NCI-H146 treated with DMSO at 0.1 percent for 48 hours (cell line): ENCODE measurements at regions not wholly inside any gene's neighbourhood (a gene's known extent, or its start where the extent isn't known, plus 50 kb on each side); places are given as distances from the start of the nearest gene placed in this dataset.

Source experiments
- DNase-seq: peaks from one replicate; lab custom pipeline; 2025; ENCODE audit not compliant: unreplicated experiment; lab: John Stamatoyannopoulos, UW

DNA sequence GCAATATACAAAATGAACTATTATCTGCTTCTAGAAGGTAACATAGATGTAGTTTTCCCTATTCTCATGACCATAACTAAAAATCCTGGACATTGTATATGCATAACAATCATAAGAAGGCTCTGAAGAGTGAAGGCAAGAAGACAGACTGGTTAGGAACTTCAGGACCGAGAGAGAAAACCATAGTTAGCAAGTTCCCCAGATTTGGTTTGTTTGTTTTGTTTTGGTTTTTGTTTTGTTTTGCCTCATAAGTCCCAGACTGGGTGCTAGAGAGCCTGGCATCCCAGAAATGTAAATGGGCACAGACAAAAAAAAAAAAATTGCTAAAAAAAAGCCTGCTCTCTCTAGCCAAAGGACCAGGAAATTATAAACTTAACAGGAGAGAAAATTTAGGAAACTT lies 192.2 kb upstream of the FBXO11 start:
- no peak for DNase-seq

DNA sequence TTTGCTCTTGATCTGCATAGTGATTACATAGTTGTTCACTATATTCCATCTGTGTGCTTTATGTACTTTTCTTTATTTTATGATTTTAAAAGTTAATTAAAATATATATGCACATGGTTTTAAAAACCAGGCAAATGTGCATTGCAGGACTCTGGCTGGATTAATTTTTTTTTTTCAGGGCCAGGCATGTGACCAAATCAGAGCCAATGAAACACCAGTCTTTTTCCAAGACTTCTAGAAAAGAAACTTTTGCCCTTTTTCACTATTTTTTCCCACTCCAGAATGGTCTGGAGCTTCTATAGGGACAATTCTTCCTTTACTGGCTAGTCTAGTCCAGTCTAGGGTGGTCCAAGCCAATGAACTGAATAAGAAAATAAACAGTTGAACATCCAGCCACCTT lies 198.1 kb upstream of the FBXO11 start:
- no peak for DNase-seq

DNA sequence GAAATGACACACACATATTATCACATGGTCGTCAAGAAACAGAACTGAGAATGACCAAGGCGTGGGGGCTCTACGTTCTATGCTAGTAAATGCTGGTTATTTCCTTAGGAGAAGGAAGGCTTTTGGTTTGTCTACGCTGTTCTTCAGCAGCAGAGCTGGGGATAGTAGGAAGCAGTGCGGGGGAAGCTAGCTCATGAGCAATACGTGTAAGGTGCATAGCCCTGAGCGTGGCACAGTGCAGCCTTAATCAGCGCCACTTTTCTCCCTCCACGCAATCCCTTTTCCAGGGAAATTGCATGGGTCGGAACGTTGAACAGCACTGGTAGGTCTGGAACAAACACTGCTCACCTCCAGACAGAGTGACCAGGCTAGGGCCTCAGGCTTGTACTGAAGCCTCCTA lies 199.6 kb upstream of the FBXO11 start:
- no peak for DNase-seq

DNA sequence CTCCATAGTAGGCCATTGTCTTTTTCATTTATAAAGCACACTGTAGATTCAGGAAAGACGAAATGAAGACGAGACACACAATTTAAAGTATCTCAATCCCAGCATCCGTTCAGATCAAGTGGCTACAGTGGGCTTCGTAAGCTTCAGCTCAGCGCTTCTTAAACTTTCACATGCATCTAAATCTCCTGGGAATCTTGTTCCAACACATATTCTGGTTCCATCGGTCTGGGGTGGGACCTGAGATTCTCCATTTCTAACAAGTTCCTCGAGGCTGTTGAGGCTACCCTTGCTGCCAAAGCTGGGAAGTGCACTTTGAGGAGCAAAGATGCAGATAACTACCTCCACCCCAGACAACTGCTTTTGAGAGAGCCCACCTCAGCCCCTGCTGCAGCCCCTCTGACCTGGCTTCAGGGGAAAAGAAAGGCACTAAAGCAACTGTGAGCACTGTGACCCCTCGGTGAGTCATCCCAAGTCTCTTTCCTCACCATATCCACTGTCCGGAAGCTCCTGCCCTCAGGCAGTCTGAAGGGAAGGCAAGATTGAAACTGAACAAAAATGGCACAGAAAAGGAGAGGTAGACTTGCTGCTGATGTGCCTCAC lies 201.1 kb upstream of the FBXO11 start:
- no peak for DNase-seq

DNA sequence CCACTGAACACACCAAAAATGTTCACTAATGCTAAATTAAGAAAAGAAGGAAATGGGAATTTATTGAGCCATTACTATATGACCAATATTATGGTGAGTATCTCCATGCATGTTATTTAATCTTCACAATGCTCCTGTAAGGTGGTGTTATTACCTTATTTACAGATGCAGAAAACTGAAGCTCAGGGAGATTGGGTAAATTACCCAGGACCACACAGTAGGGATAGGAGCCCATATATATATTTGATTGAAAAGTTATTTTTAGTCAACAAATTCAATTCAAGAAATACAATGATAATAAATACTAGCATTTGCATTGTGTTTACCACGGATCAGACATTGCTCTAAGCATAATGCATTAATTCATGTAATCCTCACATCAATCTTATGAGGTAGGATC lies 202.2 kb upstream of the FBXO11 start:
- no peak for DNase-seq

DNA sequence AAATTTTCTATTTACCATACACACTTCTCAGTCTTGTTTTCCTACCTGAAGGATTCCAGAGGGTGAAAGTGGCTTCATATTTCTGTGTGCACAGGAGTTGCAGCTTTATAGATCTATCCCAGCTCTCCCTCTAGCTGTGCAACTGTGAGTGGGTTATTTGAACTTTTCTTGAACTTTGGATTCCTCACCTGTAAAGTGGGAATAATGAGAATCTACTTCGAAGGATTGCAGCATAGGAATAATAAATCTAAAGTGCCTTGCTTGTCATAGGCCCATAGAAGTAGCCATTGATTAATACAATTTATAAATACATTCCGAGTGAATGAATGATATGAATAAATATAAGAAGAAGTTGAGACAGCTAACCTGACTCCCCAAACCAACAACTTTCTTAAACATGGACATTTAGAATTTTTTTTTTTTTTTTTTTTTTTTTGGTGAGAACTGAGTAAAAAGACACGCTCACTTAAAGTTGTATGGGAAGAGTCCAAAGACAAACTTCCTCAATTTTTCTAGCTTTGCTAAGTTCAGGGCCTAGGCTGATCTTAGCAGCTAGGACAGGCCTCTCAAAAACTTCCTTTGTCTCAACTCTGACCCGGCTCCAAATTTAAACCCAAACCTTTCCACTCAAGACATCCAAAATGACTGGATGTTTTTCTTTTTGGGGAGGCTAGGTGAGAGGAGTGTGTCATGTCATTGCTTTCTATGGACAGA lies 203.3 kb upstream of the FBXO11 start:
- no peak for DNase-seq

DNA sequence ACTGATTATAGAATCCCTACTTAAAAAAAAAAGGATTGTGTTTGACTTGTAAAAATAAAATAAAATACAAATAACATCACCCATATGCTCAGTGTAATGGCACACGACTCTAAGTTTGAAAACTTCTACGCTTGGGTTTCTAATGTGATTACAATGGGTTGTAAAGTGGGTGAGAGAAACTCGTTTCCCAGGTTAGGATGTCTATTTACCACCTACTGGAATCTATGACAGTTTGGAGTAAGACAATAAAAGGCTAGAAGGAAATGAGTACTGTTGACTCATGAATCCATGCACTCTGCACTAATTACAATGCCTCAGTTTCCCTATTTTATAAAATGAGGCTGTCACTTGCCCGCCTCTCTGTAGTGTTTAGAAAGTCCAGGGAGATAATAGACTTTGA lies 204.0 kb upstream of the FOXN2 start:
- no peak for DNase-seq

DNA sequence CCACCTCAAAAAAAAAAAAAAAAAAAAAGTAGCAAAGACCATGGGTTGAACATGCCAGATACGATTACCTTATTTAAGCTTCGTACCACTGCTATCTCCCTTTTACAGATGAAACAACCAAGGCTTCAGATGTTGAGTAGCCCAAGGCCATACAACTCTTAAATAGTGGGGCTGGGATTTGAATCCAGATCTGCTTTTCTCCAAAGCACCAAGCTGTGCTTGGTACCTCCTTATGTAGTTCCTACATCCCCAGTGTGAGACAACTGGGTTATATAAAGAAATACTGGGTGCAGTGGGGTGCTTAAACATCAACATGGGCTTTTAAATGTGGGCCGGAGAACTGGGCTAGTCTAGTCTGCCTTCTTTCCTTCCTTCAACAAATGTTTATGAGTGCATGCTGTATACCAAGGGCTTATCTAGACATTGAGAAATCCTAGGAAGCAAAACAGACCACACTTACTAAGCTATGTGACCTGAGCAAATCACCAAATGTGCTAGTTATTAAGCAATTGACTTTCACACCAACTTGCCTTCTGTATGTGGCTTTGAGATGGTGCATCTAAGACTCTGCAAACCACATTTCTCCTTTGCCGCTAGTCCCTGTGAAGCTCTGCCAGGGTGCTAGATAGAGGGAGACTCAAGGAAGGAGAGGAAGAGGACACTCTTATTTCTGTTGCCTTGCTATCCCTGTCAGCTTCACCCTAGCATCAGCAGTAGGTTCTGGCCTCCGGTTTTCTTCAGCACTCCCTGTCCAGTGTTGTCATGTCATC lies 201.4 kb upstream of the FOXN2 start:
- no peak for DNase-seq

DNA sequence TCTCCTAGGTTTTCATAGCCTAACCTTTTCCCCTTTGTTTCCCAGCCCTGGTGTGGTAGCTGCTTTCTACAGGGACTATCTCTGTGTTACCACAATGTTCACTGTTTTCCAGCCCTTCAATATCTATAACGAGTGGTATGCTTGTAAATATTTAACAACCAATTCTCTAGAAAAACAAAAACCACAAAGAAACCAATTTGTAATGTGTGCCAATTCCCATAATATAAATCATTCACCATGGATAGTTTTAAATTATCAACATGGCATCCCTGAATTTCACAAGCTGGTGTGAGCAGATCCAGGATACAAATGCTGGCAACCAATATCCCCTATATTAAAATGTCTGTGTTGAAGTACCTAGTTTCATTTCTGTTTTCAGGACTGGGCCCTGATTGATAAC lies 200.7 kb upstream of the FOXN2 start:
- DNase-seq: no peak

DNA sequence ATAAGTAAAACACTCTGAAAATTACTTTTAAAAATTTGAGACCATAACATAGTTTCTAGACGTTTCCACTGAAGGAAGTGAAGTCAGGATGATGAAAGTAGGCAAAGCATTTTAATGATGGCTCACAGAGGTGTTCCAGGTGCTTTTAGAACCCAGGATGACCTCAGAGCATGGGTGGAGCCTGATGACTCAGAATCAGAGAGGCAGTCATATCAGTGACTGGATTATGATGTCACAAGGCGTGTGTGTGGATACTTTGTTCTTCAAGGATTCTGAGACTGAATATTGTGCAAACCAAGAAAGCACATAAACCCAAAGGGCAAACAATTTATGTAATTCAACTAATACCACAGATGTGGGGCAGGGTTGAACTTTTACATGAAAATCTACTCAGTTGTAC lies 200.2 kb upstream of the FOXN2 start:
- no peak for DNase-seq

DNA sequence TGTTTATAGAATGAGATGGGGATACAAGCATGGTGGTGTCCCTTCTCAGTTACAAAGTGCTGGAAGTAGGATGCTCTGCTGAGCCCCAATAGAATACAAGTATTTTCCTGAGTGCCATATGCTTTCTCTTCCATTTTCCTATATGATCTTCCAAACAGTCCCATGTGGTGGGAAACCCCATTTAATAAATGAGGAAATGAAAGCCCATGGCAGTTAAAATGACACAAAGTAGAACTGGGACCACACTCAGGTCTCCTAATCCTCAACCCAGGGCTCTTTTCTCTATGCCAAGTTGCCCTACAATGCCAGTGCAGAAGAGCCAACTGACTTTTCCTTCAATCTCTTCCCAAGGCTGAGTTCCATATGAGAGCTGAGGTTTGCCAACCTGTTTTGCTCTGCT lies 198.0 kb upstream of the FOXN2 start:
- no peak for DNase-seq

DNA sequence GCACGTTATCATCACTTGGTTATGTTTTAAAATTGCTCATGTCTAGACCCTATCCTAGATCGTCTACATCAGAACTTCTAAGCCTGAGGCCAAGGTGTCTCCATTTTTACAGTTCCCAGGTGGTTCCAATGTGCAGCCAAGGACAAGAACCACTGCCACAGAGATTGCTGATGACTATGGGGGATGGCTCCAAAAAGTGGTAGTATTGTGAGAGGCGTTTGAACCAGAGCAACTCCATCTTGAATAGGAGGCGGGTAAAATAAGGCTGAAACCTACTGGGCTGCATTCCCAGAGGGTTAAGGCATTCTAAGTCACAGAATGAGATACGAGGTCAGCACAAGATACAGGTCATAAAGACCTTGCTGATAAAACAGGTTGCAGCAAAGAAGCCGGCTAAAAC lies 195.6 kb upstream of the FOXN2 start:
- no peak for DNase-seq

DNA sequence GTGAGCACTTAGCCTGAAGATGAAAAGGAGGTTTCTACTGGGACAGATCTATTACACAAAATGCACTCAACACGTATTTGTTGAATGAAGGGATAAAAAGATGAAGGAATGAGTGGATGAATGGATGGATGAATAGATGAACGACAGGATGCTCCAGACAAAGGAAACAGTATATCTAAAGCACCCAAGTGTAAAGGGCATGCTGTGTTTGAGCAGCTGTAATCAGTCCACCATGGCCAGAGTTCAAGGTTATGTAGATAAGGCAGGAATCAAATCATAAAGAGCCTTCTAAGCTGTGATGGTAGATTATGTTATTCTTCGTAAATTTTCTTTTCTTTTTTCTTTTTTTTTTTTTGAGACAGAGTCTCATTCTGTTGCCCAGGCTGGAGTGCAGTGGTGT lies 194.4 kb upstream of the FOXN2 start:
- DNase-seq: peak; percentile 46

DNA sequence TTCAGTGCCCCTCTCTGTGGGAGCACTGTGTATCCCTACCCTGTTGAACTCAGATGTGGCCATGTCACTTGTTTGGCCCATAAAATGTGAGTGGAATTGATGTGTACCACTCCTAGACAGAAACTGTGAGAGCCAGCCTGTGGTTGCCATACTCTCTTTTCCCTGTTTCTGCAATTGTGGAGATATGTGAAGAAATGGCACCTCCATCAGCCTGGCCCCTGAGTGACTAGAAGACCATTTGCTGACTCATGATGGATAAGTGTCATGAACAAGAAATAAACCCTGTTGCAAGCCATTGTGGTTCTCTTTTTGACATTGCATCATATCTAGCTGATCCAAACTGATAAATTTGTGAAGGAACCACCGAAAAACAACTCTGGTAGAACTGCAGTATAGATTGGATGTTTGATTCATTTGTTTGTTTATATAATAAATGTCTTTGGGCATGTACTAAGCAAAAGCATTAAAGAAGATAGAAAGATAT lies 193.7 kb upstream of the FOXN2 start:
- DNase-seq: no peak

DNA sequence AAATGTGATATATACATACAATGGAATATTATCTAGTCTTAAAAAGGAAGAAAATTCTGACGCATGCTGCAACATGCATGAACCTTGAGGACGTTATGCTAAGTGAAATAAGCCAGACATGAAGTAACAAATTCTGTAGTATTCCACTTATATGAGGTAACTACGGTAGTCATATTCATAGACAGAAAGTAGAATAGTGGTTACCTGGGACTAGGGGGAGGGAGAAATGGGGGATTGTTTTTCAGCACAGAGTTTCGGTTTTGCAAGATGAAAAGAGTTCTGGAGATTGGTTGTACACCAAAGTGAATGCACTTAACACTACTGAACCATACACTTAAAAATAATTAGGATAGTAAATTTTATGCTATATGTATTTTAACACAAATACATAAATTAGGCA lies 192.3 kb upstream of the FOXN2 start:
- no peak for DNase-seq

DNA sequence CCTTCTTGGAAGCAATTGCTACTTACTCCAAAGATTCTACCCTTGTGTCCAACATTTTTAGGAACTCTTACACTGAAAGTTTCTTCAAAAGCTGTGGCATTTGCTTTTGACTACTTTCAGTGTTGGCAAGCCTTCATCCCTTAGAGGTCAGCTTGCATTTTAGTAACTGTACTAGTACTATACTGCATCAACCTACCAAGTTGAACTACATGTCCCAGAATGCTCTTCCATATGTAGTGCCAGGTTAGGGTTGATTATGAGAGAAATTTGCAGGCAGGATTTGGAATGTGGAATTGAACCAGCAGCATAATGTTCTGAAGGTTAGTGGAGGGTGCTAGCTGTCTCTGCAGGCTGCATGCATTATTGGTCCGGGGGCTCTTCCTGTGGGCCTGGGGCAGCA lies 189.9 kb upstream of the FOXN2 start:
- DNase-seq: no peak

DNA sequence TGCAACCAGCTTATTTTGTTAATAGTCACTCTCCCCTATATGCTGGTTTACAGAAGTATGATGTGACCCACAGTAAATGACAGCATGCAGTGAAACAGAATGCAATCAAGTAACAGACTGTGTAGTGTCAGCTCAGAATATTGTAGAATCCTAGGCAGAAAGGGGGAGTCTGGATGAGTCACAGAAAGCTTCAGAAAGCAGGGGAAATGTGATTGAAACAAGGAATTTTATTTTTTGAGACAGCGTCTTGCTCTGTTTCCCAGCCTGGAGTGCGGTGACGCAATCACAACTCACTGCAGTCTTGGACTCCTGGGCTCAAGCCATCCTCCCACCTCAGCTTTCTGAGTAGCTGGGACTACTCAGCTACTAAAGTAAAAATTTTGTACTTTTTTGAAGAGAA lies 188.3 kb upstream of the FOXN2 start:
- DNase-seq: no peak

DNA sequence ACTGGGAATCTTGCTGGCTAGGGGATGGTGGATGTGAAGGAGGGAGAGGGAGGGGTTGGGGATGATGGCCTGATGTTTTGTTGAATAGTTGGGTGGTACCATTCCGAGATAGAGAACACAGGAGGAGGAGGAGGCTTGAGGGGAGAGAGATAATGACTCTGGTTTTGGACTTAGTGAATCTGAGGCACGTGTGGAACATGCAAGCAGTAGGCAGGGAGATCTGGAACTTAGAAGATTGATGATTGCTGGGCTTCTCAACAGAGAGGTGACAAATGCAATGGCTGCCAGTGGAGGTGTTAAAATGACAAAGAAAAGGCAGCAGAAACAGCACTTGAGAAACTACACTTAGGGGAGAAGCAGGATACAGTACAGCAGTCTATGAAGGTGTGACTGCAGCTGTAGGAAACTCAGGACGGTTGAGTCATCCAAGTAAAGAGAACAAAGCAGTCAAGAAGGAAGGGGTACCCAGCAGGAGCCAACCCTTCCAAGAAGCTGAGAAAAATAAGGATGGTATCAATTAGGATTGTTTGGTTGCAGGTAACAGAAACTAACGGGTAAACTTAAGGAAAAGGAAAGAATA lies 186.8 kb upstream of the FOXN2 start:
- DNase-seq: no peak

DNA sequence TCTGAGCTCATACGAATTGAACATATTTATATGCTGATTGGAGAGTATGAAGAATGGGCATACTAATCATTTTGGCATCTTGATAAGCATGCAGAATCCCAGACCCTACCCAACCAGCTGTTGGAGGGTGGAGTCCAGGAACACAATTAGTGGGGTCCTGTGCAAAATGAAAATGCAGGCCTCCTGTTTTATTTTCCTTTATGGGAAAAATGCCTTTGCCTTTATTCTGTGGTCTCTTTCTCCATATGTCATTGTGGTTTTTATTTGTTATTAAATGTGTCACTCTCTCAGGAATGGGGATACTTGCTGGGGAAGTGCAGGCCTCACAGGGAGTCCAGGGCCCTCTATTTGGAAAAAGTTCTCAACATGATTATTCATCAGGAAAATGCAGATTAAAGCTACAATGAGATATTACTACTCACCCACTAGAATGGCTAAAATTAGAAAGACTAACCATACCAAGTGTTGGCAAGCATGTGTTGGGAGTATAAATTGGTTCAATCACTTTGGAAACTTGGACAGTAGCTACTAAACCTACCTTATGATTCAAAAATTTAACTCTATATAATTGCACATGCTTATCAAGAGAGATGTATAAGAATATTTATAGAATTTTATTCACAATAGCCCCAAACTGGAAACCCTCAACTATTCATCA lies 185.1 kb upstream of the FOXN2 start:
- DNase-seq: no peak

DNA sequence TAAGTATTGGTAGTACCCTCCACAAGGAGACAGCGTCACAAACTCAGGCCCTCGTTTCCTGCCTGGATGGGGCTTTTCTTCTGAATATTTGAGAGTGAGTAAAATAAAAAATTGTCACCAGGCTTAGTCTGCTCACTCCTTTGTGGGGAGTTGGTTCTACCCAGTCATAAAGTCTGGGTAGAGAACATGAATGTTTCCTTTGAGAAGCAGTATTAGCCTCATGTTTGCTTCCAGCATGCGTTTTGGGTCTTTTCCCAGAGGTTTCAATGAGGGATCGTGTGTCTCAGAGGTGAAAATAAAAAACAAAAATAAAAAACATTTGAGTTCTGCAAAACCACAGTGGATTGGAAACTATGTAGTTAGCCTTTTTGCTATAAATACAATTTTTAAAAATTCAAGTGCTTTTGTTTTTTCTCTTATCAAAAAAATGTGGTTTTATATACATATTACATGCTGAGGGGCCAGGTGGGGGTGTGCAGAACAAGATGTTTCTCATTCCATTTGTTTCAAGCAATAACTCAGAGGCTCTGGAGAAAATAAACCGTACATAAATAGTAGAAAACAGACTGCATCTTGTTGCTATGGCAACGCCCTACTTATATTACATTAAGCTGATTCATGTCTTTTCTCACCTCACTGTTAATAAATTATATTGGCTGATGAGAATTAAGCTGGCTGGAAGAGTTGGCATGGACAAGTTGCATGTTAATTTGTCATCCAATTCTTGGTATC lies 182.8 kb upstream of the FOXN2 start:
- no peak for DNase-seq

DNA sequence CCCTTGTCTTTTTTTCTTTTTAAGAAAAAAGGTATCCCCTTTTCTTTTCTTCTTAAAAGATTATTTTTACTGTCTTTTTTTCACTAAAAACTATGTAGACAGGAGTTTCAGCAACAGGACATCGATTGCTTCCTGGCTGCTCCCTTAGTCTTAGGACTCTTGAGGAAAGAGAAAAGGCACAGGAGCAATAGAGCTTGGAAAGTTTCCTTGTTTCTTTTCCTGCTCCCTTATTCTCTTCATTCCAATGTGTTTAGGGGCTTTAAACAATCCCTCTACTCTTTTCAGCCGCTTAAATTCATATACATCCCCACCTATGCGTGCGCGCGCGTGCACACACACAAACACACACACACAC lies 182.2 kb upstream of the FOXN2 start:
- no peak for DNase-seq
